ENCODE measurements at regions not wholly inside any gene's neighbourhood (a gene's known extent, or its start where the extent isn't known, plus 50 kb on each side); places are given as distances from the start of the nearest gene placed in this dataset.

- TF ChIP-seq ZNF184 (tag by site-specific recombination; IDR thresholded peaks at IDR 0.05) (no peak), ZNF24 (tag by site-specific recombination; IDR thresholded peaks at IDR 0.05) (no peak), ZNF274 (IDR thresholded peaks at IDR 0.05; ENCODE audit: low read length) (no peak), ZNF274 (tag by site-specific recombination; IDR thresholded peaks at IDR 0.05; ENCODE audit: borderline replicate concordance) (no peak), HOXA7 (CRISPR knock-in tag; IDR thresholded peaks at IDR 0.05; ENCODE audit: borderline replicate concordance) (no peak), ZNF549 (tag by site-specific recombination; IDR thresholded peaks at IDR 0.05) (no peak), TCF7L2 (IDR thresholded peaks at IDR 0.05; ENCODE audit: borderline replicate concordance, low read depth, low read length) (no peak), KLF7 (tag by site-specific recombination; IDR thresholded peaks at IDR 0.05; ENCODE audit: borderline replicate concordance) (no peak), ZNF670 (tag by site-specific recombination; IDR thresholded peaks at IDR 0.05; ENCODE audit: low read depth) (no peak), MYNN (tag by site-specific recombination; IDR thresholded peaks at IDR 0.05; ENCODE audit: borderline replicate concordance) (no peak)
- TF ChIP-seq, protein P1, sequence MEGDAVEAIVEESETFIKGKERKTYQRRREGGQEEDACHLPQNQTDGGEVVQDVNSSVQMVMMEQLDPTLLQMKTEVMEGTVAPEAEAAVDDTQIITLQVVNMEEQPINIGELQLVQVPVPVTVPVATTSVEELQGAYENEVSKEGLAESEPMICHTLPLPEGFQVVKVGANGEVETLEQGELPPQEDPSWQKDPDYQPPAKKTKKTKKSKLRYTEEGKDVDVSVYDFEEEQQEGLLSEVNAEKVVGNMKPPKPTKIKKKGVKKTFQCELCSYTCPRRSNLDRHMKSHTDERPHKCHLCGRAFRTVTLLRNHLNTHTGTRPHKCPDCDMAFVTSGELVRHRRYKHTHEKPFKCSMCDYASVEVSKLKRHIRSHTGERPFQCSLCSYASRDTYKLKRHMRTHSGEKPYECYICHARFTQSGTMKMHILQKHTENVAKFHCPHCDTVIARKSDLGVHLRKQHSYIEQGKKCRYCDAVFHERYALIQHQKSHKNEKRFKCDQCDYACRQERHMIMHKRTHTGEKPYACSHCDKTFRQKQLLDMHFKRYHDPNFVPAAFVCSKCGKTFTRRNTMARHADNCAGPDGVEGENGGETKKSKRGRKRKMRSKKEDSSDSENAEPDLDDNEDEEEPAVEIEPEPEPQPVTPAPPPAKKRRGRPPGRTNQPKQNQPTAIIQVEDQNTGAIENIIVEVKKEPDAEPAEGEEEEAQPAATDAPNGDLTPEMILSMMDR (tag by site-specific recombination; IDR thresholded peaks at IDR 0.05): no peak
- TF ChIP-seq, protein P2, sequence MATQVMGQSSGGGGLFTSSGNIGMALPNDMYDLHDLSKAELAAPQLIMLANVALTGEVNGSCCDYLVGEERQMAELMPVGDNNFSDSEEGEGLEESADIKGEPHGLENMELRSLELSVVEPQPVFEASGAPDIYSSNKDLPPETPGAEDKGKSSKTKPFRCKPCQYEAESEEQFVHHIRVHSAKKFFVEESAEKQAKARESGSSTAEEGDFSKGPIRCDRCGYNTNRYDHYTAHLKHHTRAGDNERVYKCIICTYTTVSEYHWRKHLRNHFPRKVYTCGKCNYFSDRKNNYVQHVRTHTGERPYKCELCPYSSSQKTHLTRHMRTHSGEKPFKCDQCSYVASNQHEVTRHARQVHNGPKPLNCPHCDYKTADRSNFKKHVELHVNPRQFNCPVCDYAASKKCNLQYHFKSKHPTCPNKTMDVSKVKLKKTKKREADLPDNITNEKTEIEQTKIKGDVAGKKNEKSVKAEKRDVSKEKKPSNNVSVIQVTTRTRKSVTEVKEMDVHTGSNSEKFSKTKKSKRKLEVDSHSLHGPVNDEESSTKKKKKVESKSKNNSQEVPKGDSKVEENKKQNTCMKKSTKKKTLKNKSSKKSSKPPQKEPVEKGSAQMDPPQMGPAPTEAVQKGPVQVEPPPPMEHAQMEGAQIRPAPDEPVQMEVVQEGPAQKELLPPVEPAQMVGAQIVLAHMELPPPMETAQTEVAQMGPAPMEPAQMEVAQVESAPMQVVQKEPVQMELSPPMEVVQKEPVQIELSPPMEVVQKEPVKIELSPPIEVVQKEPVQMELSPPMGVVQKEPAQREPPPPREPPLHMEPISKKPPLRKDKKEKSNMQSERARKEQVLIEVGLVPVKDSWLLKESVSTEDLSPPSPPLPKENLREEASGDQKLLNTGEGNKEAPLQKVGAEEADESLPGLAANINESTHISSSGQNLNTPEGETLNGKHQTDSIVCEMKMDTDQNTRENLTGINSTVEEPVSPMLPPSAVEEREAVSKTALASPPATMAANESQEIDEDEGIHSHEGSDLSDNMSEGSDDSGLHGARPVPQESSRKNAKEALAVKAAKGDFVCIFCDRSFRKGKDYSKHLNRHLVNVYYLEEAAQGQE (tag by site-specific recombination; IDR thresholded peaks at IDR 0.05): no peak
Measured at GRCh38 chr2:147147802-147148201, 697.0 kb upstream of the ACVR2A start.

Measured in HEK293 (cell line).